H9 (cell line): ENCODE measurements at regions not wholly inside any gene's neighbourhood (a gene's known extent, or its start where the extent isn't known, plus 50 kb on each side); places are given as distances from the start of the nearest gene placed in this dataset.

ENCODE experiments used
- DNase-seq: peaks from one replicate; pipeline ENCODE4 v3.0.0-alpha.2; 2017
- H2AFZ ChIP-seq: one replicate; pipeline ENCODE4 v1.6.1; 2013; ENCODE audit warnings: mild to moderate bottlenecking, low read length, control low read depth, moderate library complexity
- H2AK5ac ChIP-seq: 2 replicates; pipeline ENCODE4 v1.6.1; 2013; ENCODE audit warnings: low read length, control low read depth, mixed read lengths; ENCODE audit not compliant: insufficient read length
- H2BK120ac ChIP-seq: one replicate; pipeline ENCODE4 v1.6.1; 2013; ENCODE audit warnings: low read depth, mild to moderate bottlenecking, low read length, control low read depth, inconsistent platforms; ENCODE audit not compliant: poor library complexity, severe bottlenecking
- H2BK12ac ChIP-seq: 2 replicates; pipeline ENCODE4 v1.6.1; 2013; ENCODE audit warnings: low read length, control low read depth, mixed read lengths, low read depth; ENCODE audit not compliant: insufficient read length
- H2BK15ac ChIP-seq: 2 replicates; pipeline ENCODE4 v1.6.1; 2013; ENCODE audit warnings: low read depth, low read length, control low read depth
- H2BK20ac ChIP-seq: one replicate; pipeline ENCODE4 v1.6.1; 2013; ENCODE audit warnings: low read depth, mild to moderate bottlenecking, low read length, control low read depth, inconsistent platforms; ENCODE audit not compliant: poor library complexity, severe bottlenecking
- H2BK5ac ChIP-seq: 2 replicates; pipeline ENCODE4 v1.6.1; 2013; ENCODE audit warnings: low read length, control low read depth, mixed read lengths; ENCODE audit not compliant: insufficient read length
- H3K14ac ChIP-seq: 2 replicates; pipeline ENCODE4 v1.6.1; 2013; ENCODE audit warnings: low read length, control low read depth; ENCODE audit not compliant: insufficient read depth
- H3K18ac ChIP-seq: 2 replicates; pipeline ENCODE4 v1.6.1; 2013; ENCODE audit warnings: low read depth, mild to moderate bottlenecking, mixed read lengths, low read length, control low read depth; ENCODE audit not compliant: insufficient read length
- H3K23ac ChIP-seq: 2 replicates; pipeline ENCODE4 v1.6.1; 2013; ENCODE audit warnings: low read length, control low read depth, mixed read lengths, low read depth; ENCODE audit not compliant: insufficient read length
- H3K23me2 ChIP-seq: 2 replicates; pipeline ENCODE4 v1.6.1; 2013; ENCODE audit warnings: low read depth, mild to moderate bottlenecking, mixed read lengths, low read length, control low read depth; ENCODE audit not compliant: insufficient read length, poor library complexity, severe bottlenecking
- H3K27ac ChIP-seq: 2 replicates; pipeline ENCODE4 v1.5.1; 2013; ENCODE audit warnings: low read length, control low read depth, mixed read lengths, low read depth; ENCODE audit not compliant: insufficient read length
- H3K27me3 ChIP-seq: 2 replicates; pipeline ENCODE4 v1.6.1; 2013; ENCODE audit warnings: low read length, control low read depth, inconsistent platforms; ENCODE audit not compliant: insufficient read depth
- H3K4ac ChIP-seq: 2 replicates; pipeline ENCODE4 v1.6.1; 2013; ENCODE audit warnings: low read depth, mild to moderate bottlenecking, control low read depth, inconsistent platforms, low read length, moderate library complexity
- H3K4me1 ChIP-seq: 2 replicates; pipeline ENCODE4 v1.6.1; 2013; ENCODE audit warnings: low read length, control low read depth, inconsistent platforms; ENCODE audit not compliant: insufficient read depth
- H3K4me2 ChIP-seq: 2 replicates; pipeline ENCODE4 v1.6.1; 2013; ENCODE audit warnings: low read length, control low read depth, mixed read lengths; ENCODE audit not compliant: insufficient read length, insufficient read depth
- H3K56ac ChIP-seq: 2 replicates; pipeline ENCODE4 v1.6.1; 2013; ENCODE audit warnings: low read depth, mild to moderate bottlenecking, mixed read lengths, low read length, control low read depth; ENCODE audit not compliant: insufficient read length
- H3K79me1 ChIP-seq: 2 replicates; pipeline ENCODE4 v1.6.1; 2013; ENCODE audit warnings: low read depth, mild to moderate bottlenecking, moderate library complexity, low read length, control low read depth, inconsistent platforms; ENCODE audit not compliant: insufficient read depth, poor library complexity, severe bottlenecking
- H3K79me2 ChIP-seq: 2 replicates; pipeline ENCODE4 v1.6.1; 2013; ENCODE audit warnings: low read length, control low read depth, inconsistent platforms; ENCODE audit not compliant: insufficient read depth
- H3K9ac ChIP-seq: 2 replicates; pipeline ENCODE4 v1.6.1; 2013; ENCODE audit warnings: low read length, control low read depth, mixed read lengths; ENCODE audit not compliant: insufficient read length; ENCODE audit errors: extremely low read depth
- H3K9me3 ChIP-seq: one replicate; pipeline ENCODE4 v1.6.1; 2013; ENCODE audit warnings: low read depth, low read length, inconsistent platforms; ENCODE audit not compliant: control insufficient read depth
- H3T11ph ChIP-seq: one replicate; pipeline ENCODE4 v1.6.1; 2013; ENCODE audit warnings: mild to moderate bottlenecking, low read length, control low read depth, inconsistent platforms
- H4K20me1 ChIP-seq: one replicate; pipeline ENCODE4 v1.6.1; 2013; ENCODE audit not compliant: control insufficient read depth, insufficient read length, insufficient read depth
- H4K5ac ChIP-seq: 2 replicates; pipeline ENCODE4 v1.6.1; 2013; ENCODE audit warnings: low read depth, mild to moderate bottlenecking, mixed read lengths, low read length, control low read depth; ENCODE audit not compliant: insufficient read length
- H4K8ac ChIP-seq: replicated peaks from 2 replicates; pipeline ENCODE4 v1.6.1; 2013; ENCODE audit warnings: low read length, control low read depth, mixed read lengths, low read depth; ENCODE audit not compliant: insufficient read length
- H4K91ac ChIP-seq: 2 replicates; pipeline ENCODE4 v1.6.1; 2013; ENCODE audit warnings: low read depth, mild to moderate bottlenecking, moderate library complexity, mixed read lengths, low read length, control low read depth; ENCODE audit not compliant: insufficient read length
- H3K27ac Mint-ChIP-seq, 3 experiments: 2 replicates in 2 of 3; 3 replicates in 1 of 3; pipeline ENCODE4 v1.8.0; 2020 to 2021; ENCODE audit warnings: mixed read lengths in 3 of 3, mild to moderate bottlenecking in 1 of 3, moderate library complexity in 1 of 3
- H3K27me3 Mint-ChIP-seq: 2 replicates; pipeline ENCODE4 v1.8.0; 2021; ENCODE audit warnings: low read depth, mild to moderate bottlenecking, moderate library complexity, mixed read lengths
- H3K36me3 Mint-ChIP-seq, 3 experiments: 2 replicates in 2 of 3; 3 replicates in 1 of 3; pipeline ENCODE4 v1.8.0; 2020 to 2021; ENCODE audit warnings: low read depth in 3 of 3, mixed read lengths in 3 of 3; ENCODE audit not compliant: insufficient read depth in 1 of 3
- H3K4me1 Mint-ChIP-seq, 2 experiments: 2 replicates each; pipeline ENCODE4 v1.8.0; 2020; ENCODE audit warnings: mixed read lengths in 2 of 2
- H3K4me3 Mint-ChIP-seq, 2 experiments: 2 replicates in 1 of 2; 3 replicates in 1 of 2; pipeline ENCODE4 v1.8.0; 2020 to 2021; ENCODE audit warnings: mild to moderate bottlenecking in 2 of 2, mixed read lengths in 2 of 2, moderate library complexity in 1 of 2
- H3K9me3 Mint-ChIP-seq, 2 experiments: 2 replicates in 1 of 2; 3 replicates in 1 of 2; pipeline ENCODE4 v1.8.0; 2020; ENCODE audit warnings: mild to moderate bottlenecking in 2 of 2, mixed read lengths in 2 of 2, moderate library complexity in 1 of 2
- WGBS: extraction: QIAGEN DNeasy Blood & Tissue Kit; methylation state at CpG from one replicate; pipeline ENCODE4 v1.1.7; 2013; ENCODE audit warnings: missing lambda C conversion rate, low lambda C conversion rate, mixed read lengths; ENCODE audit not compliant: insufficient read length; ENCODE audit errors: extremely low coverage; 5-methylcytosine and 5-hydroxymethylcytosine counted together
- TF ChIP-seq, protein P1 (sequence below): fragments of 200-600 bp; sonication (generic); conservative IDR thresholded peaks from 3 replicates; pipeline ENCODE4 v1.8.0; 2021; ENCODE audit warnings: antibody characterized with exemption, mild to moderate bottlenecking

DNA sequence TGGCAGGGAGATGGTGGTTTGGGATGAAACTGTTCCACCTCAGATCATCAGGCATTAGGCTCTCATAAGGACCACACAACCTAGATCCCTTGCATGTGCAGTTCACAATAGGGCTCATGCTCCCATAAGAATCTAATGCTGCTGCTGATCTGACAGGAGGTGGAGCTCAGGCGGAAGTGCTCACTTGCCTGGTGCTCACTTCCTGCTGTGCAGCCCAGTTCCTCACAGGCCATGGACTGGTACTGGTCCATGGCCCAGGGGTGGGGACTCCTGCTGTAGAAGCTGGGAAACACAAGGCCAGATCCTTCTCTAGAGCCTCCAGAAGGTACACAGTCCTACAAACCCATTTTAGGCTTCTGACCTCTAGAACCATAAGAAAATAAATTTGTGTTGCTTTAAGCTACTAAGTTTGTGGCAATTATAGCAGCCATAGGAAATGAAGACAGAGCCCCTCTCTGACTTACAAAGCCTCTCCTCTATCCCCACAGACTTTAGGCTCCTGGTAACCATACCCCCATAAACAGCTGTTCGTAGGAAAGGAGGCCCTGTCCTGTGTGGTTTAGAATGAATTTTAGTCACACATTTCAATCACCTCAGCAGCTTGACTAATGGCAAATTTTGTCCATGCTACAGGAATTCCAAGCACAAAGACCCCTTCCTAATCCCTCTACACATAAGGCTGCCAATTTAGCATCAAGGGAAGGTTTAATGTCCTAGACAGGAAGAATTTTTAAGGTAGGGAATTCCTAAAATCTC is 206.1 kb upstream of the PHYHIPL start:
- WGBS = no CpG with 5 or more reads among the region's 2 CpGs
- H3K4ac ChIP-seq = no peak overlapping the region
- H3K4me3 Mint-ChIP-seq = no peak overlapping the region

More for the DNA sequence above, 206.1 kb upstream of the PHYHIPL start:
- H3K27ac Mint-ChIP-seq = no peak overlapping the region
- Histone ChIP-seq H3K27me3 (peaks cover 2% of the 10 kb centered on the region; the same call in 1 of the 2 replicates), H4K8ac (no peak overlapping the region), H3K27ac (no peak overlapping the region), H3K18ac (no peak overlapping the region), H2AK5ac (no peak overlapping the region), H3K9me3 (no peaks in the 10 kb centered on the region), H3K9ac (no peak overlapping the region), H3K56ac (no peak overlapping the region), H3K79me1 (no peaks in the 10 kb centered on the region), H4K20me1 (no peaks in the 10 kb centered on the region), H2AFZ (no peak overlapping the region), H3T11ph (no peak overlapping the region), H2BK5ac (no peak overlapping the region), H3K4me1 (peaks cover 5% of the 10 kb centered on the region; the same call in 1 of the 2 replicates), H2BK20ac (no peak overlapping the region), H3K23me2 (peaks cover 5% of the 10 kb centered on the region), H4K5ac (no peak overlapping the region), H2BK120ac (no peak overlapping the region), H4K91ac (no peak overlapping the region), H3K14ac (no peak overlapping the region), H2BK12ac (no peak overlapping the region), H2BK15ac (no peak overlapping the region), H3K79me2 (no peaks in the 10 kb centered on the region), H3K23ac (no peak overlapping the region), H3K4me2 (no peak overlapping the region)
- H3K27me3 Mint-ChIP-seq = peaks cover 67% of the 10 kb centered on the region
- DNase-seq = no peak
- H3K9me3 Mint-ChIP-seq = peaks cover 3% of the 10 kb centered on the region in 2 experiments; a peak in 1 of 5 replicates
- TF ChIP-seq, protein P1, sequence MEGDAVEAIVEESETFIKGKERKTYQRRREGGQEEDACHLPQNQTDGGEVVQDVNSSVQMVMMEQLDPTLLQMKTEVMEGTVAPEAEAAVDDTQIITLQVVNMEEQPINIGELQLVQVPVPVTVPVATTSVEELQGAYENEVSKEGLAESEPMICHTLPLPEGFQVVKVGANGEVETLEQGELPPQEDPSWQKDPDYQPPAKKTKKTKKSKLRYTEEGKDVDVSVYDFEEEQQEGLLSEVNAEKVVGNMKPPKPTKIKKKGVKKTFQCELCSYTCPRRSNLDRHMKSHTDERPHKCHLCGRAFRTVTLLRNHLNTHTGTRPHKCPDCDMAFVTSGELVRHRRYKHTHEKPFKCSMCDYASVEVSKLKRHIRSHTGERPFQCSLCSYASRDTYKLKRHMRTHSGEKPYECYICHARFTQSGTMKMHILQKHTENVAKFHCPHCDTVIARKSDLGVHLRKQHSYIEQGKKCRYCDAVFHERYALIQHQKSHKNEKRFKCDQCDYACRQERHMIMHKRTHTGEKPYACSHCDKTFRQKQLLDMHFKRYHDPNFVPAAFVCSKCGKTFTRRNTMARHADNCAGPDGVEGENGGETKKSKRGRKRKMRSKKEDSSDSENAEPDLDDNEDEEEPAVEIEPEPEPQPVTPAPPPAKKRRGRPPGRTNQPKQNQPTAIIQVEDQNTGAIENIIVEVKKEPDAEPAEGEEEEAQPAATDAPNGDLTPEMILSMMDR = no peak
- peaks cover 41 to 45% of the 10 kb centered on the region in 2 experiments for H3K4me1 Mint-ChIP-seq
- peaks cover 0 to 2% (median 0%) of the 10 kb centered on the region in 3 experiments; a peak in 1 of 7 replicates for H3K36me3 Mint-ChIP-seq
